NCI-H460 (cell line): ENCODE measurements at regions not wholly inside any gene's neighbourhood (a gene's known extent, or its start where the extent isn't known, plus 50 kb on each side); places are given as distances from the start of the nearest gene placed in this dataset.
"Not testable (repeated sequence)": the region's sequence is repeated elsewhere in the genome, so short reads cannot be mapped to it uniquely, and the experiment has no call there.

Source experiments
- DNase-seq: peaks from one replicate; pipeline ENCODE4 v3.0.0-alpha.2; 2016; ENCODE audit warnings: low read depth; ENCODE audit errors: extremely low read depth

- no peak for DNase-seq
Measured at GRCh38 chr3:191644291-191644690, 183.3 kb downstream of the PYDC2 start.

- DNase-seq = no peak
Measured at GRCh38 chr3:191646242-191646641, 185.3 kb downstream of the PYDC2 start.

DNA sequence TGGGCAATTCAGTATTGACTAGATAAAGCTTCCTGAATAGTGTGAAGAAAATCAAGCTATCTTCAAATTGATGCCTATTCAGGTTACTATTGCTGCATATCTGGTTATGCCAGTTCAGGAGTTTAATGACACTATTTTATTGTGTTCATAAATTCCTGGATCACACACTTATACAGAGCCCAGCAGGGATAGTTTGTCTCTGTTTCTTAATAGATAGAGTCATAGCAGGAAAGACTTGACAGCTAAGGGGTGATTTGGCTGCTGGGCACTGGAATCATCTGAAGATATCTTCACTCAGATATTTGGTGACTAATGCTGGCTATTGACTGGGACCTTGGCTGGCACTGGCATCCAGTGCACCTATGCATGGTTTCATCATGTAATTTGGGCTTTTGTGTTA is 187.8 kb downstream of the PYDC2 start:
- DNase-seq = no peak

DNA sequence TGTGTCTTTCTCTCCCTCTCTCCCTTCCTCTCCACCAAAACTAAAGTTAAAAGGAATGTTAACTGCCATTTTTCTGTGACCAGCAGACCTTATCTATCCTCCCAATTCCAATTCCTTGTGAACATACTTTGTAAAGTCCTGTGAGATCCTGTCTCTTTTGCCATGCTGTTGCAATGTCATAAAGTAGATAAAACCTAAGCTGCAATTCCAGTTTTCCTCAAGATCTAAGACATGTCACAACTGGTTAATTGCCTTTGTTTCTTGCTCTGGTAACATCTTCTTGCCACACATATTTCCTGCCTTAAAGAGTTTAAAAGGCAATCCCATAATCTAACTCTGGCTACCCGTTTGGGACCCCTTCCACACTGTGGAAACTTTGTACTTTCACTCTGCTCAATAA is 188.7 kb downstream of the PYDC2 start:
- no peak for DNase-seq

GRCh38 chr3:191658781-191659419 is 197.9 kb downstream of the PYDC2 start:
- not testable (repeated sequence) for DNase-seq

DNA sequence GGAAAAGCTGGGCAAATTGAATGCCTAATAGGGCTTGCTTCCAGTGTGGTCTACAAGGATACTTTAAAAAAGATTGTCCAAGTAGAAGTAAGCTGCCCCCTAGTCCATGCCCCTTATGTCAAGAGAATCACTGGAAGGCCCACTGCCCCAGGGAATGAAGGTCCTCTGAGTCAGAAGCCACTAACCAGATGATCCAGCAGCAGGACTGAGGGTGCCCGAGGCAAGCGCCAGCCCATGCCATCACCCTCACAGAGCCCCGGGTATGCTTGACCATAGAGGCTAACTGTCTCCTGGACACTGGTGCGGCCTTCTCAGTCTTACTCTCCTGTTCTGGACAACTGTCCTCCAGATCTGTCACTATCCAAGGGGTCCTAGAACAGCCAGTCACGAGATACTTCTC is 201.2 kb downstream of the PYDC2 start:
- DNase-seq = not testable (repeated sequence)

DNA sequence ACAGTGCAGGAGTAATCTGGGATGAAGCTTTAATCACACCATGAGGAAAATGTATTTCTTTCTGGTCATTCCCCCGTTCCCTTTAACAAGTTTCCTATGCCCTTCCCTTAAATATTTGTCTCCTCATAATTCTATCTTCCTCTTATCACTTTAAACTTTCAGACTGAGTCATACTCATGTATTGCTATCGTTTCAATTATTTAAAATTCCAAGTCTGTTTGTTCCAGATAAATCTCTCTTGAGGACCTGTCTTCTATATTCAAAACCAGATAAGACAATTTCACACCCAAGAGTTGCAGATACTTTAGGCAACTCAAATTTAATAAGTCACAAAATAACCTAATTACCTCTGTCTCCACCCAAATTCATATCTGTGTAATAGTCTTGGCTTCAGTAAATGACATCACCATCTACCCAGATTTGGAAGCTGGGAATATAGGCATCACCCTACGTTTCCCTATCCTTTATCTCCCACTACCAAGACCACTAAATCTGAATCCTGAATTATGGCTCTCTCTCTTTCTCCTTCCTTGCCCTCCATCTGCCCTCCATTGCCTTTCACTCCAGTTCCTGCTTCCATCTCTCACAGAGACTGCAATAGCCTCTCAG is 220.1 kb downstream of the PYDC2 start:
- no peak for DNase-seq

DNA sequence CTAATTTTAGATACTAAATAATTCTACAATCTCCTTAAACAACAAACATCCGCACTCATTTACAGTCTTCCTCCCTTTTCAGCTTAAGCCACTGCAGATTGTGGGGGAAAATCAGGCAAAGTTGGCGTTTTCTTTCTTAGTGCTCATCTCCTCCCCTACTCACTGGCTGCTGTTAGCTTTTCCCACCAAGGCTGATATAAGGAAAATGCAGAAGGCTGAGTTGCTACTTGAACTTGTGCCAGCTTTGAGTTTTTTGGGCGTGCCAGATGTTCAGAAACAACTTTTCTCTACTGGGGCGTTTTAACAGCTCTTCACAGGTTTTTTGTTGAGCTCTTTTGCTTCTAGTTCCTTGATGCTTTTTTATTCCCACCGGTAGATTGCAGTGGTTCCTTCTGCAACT is 222.0 kb downstream of the PYDC2 start:
- no peak for DNase-seq

GRCh38 chr3:191686626-191687025 is 225.7 kb downstream of the PYDC2 start:
- no peak for DNase-seq

DNA sequence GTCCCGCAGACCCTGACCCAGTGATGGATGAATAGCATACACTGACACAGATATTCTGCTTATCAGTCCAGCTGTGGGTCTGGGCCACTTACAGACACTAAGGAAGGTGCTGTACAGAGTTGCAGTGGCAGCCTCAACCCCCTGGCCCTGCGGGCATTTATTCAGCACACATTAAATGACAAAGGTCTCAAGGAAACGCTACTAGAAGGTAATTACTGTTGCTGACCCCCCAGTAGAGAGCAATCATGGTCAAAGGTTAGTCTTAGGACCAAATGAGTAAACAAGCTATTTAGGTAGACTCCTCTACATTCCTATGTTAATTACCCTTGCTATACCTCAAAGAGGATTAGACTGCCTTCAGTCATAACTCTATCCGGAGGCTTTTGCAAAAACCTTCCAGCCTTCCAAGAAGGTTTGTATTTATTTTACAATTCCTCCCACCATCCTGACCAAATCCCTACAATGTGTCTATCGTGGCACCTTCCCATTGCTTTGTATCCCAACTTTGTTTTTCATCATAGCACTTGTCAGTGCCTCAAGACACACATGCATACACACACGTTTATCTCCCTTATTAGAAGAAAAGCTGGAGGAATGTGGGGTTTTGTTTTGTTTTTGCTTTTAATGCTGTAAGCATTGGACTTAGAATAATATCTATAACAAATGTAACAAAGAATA is 227.9 kb downstream of the PYDC2 start:
- no peak for DNase-seq

GRCh38 chr3:191691184-191691583 is 230.2 kb downstream of the PYDC2 start:
- not testable (repeated sequence) for DNase-seq

DNA sequence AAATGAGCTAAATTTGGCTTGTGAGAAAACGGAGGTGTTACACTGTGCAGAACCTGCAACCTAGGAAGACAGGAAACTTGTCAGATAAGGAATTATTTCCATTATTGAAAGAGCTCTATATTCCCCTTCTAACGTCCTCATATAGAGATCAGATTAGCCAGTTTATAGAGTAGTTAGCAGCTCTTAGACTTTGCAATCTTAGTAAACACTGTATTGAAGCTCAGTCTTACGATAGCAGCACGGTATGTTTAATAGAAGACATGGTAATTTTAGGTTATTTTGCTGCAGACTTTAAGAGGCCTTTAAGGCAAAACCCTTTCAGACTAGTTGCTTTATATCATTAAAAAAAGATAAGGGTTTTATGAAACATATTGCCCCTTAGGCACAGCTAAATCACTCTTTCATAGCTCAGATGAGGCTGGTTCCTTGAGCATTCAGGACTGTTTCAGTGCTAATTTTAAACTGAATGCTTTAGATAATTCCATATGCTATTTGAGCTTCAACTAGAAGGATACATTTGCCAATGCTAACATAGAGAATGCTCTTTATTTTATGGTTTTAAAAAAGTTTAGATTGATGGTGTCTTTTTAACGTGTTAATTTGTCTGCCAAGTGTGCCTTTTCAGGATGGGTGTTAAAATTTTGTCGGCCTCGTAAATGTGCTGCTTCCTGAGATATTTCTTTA is 234.3 kb downstream of the PYDC2 start:
- no peak for DNase-seq

DNA sequence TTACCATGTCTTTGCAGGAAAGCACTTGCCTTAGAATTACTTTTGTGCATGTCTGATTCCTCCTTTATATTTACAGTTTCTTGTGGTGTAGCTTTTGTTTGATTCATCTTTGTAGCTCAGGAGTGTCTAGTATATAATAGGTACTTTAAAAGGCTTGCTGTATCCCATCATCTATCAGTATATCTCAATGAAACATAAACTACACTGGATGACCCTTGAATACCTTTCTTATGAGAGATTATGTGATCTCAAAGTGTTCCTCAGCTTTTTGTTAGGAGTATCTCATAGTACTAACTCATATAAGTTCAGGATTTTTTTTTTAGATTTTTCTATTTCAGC is 234.8 kb downstream of the PYDC2 start:
- DNase-seq = no peak

DNA sequence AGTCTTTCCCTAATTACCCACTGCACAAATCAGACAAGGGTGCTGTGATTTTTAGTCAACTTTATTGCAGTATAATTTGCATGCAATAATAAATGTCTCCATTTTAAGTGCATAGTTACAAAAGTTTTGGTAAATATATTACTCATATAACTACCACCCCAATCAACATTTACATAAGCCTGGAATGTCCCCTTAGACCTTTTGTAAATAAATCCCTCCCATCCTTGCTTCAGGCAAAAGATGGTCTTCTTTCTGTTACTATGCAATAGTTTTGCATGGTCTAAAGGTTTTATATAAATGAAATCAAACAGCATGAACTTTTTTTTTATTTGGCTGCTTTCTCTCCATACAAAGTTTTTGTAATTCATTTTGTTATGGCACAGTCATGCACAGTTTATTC is 235.4 kb downstream of the PYDC2 start:
- no peak for DNase-seq

DNA sequence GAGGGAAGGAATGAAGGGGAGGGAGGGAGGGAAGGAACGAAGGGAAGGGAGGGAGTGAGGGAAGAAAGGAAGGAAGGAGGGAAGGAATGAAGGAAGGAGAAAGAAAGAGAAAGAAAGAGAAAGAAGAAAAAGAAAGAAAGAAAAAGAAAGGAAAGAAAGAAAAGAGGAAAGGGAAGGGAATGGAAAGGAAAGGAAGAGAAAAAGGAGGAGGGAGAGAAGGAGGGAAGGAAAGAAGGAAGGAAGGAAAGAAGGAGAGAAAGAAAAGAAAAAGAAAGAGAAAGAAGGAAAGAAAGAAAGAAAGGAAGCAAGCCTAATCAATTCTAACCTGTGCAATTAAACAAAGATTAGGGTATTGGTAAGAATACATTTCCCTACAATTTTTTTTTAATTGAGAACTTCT is 238.6 kb downstream of the PYDC2 start:
- no peak for DNase-seq

- no peak for DNase-seq
Measured at GRCh38 chr3:191702121-191702520, 241.2 kb downstream of the PYDC2 start.

DNA sequence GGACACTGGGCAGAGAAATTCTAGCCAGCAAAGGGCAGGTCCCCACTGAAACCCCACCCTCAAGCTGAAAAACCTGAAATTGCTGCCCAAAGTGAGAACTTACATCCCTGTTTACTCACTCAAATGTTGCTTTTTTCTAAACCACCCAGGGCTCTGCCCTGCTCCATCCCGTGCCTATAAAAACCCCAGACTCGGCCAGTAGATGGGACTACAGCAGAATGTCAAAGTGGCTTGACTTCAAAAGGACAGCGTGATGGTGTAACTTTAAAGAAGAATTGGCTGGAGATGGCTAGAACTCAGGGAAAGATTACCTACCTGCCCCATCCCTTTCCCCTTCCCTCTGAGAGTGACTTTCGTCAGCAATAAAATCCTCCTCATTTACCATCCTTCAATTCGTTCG is 246.9 kb downstream of the PYDC2 start:
- DNase-seq = no peak

GRCh38 chr3:191715585-191715984 is 254.6 kb downstream of the PYDC2 start:
- no peak for DNase-seq

DNA sequence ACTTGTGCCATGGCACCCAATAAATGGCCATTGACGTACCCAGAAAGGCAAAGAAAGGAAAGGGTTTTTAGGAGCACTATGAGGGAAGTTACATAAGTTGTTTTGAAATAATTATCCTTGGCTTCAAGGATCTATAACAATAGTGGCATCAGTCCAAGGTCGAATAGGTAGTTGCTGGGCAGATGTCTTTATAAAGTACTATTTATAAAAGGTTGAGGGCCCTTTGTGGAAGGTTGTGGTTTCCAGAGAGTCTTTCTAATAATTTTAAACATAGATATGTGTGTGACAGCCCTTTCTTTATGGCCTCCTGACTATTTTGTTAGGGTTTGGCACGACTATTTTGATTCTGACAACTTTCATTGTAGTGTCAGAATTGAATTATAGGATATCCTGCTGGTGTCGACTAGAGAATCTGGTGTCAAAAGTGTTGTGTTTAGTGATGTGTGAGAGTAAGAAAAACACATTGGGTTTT is 260.5 kb downstream of the PYDC2 start:
- DNase-seq = no peak

DNA sequence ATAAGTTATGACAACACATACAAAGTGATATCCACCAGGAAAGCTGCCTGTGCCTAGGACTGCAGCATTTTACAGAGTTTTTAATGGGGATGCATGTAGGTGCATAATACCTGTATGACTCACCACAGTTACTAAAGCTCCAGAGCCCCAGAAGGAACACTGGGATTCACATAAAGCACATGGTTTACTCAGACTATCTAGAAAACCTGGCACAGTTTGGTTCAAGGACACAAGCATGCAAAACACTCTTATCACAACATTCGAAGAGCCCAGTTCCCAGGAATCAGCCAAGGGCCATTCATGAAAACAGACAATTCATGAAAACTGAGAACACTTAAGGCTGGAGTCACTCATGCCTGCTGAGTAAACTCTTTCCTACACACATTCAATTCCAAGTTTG is 261.0 kb downstream of the PYDC2 start:
- DNase-seq = no peak

DNA sequence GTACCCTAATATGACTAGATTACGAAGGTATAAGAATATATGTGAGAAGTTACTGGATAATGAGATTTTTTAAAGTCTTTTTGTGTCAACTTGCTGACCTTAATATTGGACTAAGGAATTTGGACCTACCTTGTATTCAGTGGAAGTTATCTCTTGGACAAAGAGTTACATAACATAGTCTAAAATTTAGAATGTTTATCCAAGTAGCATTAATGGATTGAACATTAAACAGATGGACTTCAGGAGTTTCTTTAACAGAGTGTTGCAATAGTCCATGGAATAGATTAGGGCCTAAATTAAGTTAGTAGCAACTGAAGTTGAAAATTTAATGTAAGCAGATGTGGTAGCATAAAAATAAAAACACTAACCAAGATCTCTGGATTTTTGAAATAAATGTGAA is 266.4 kb downstream of the PYDC2 start:
- no peak for DNase-seq

GRCh38 chr3:191728186-191728585 is 267.2 kb downstream of the PYDC2 start:
- DNase-seq = no peak
